ENCODE measurements at regions not wholly inside any gene's neighbourhood (a gene's known extent, or its start where the extent isn't known, plus 50 kb on each side); places are given as distances from the start of the nearest gene placed in this dataset.
"Not testable (repeated sequence)": the region's sequence is repeated elsewhere in the genome, so short reads cannot be mapped to it uniquely, and the experiment has no call there.

DNA sequence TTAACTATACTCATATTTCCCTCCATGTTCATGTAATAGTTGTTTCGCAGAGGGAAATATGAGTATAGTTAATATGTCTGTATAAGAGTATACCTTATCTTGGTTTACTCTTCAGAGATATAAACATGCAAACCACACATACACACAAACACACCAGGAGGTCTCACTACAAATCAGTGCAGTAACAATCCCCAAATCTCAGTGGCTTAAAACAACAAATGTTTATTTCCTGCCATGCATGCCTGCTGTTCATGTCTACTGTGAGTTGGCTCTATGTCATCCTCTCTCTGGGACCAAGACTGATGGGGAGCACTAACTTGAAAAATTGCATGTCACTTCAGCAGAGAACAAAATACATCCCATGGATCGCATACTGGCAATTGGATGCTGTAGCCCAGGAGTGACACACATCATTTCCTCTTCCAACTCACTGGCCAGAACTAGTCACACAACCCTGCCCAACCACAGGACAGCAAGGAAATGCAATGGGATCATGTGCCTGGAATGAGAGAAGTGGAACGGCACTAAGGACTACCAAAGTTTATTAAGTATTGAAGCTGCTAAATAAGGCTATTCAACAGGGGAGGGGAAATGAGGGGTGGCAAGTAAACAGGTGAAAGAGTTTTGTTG, 89.0 kb upstream of the DTNBP1 start:
- Mint-ChIP-seq H3K27ac (no peak overlapping the region), H3K9me3 (no peaks in the 10 kb centered on the region), H3K4me3 (no peak overlapping the region), H3K4me1 (no peaks in the 10 kb centered on the region), H3K27me3 (no peaks in the 10 kb centered on the region), H3K36me3 (no peaks in the 10 kb centered on the region)

DNA sequence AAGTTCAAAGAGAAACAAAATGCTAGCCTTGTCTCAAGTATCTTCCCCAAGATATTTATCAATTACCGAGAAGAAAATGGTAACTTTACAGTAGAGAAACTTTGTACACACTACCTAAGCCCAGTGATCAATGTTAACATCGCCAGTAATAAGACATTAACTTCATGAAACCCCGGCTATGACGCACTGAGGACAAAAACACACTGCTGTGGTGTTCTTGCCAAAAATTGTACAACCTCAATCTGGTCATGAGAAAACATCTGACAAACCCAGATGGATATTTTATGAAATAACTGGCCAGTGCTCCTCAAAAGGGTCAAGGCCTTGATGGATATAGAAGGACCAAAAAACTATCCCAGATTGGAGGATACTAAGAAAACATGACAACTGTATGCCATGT, 85.5 kb upstream of the DTNBP1 start:
- H3K27me3 Mint-ChIP-seq: no peaks in the 10 kb centered on the region
- H3K9me3 Mint-ChIP-seq: no peaks in the 10 kb centered on the region
- H3K27ac Mint-ChIP-seq: no peak overlapping the region
- H3K36me3 Mint-ChIP-seq: no peaks in the 10 kb centered on the region
- no peaks in the 10 kb centered on the region for H3K4me1 Mint-ChIP-seq
- H3K4me3 Mint-ChIP-seq: no peak overlapping the region

DNA sequence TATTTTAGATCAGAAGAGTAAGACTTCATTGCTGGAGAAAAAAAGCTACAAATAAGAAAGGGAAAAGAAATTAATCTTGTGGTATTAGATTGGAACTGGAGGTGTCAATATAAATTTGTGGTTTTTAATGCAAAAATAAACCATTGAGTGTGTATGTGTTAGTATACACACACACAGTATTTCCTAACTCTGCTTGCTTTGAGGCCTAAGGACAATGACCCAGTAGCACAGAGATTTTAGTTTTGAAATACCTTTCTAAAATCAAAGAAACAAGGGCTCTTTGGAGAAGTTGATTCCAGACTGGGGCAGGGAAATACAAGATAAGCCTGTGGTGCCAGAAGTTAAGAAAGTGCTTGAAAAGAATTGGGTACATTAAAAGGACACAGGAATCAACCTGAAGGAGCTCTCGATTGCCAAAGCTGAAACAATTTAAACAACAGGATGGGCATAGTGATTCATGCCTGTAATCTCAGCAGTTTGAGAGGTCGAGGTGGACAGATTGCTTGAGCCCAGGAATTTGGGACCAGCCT, 84.6 kb upstream of the DTNBP1 start:
- Mint-ChIP-seq H3K27ac (no peak overlapping the region), H3K36me3 (no peaks in the 10 kb centered on the region), H3K27me3 (no peaks in the 10 kb centered on the region), H3K4me1 (no peaks in the 10 kb centered on the region), H3K4me3 (no peak overlapping the region), H3K9me3 (no peaks in the 10 kb centered on the region)

DNA sequence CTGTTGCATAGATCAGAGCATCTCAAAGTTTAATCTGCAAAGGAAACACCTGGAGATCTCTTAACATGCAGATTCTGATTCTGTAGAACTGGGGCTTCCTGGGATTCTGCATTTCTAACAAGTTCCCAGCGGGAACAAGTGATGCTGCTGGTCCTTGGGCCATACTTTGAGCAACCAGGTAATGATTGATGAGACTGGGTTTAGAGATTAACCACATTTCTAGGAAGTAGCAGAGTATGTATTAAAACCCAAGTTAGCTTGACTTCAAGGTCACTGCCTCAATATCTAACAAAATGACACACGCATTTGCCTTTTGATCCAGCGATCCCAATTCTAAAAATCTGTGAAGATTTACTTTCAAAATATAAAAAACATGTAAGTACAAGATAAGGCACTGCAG, 83.0 kb upstream of the DTNBP1 start:
- Mint-ChIP-seq H3K9me3 (no peaks in the 10 kb centered on the region), H3K4me3 (no peak overlapping the region), H3K27me3 (no peaks in the 10 kb centered on the region), H3K27ac (no peak overlapping the region), H3K4me1 (no peaks in the 10 kb centered on the region), H3K36me3 (no peaks in the 10 kb centered on the region)

DNA sequence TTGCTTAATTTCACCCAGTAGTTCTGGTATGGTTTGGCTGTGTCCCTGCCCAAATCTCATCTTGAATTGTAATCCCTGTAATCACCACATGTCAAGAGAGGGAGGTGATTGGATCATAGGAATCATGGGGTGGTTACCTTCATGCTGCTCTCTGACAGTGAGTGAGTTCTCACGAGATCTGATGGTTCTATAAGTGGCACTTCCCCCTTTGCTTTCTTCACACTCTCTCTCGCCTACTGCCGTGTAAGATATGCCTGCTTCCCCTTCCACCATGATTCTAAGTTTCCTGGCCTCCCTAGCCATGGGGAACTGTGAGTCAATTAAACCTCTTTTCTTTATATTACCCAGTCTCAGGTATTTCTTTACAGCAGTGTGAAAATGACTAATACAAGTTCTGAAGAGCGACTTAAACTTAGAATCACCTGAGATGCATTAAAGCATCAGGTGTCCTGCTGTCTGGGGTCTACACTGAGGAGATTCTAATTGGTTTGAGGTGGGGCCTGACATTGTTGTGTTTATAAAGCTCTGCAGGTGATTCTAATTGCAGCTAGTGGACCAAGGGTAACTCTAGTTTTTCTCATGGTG, 82.1 kb upstream of the DTNBP1 start:
- Mint-ChIP-seq H3K4me3 (no peak overlapping the region), H3K9me3 (no peaks in the 10 kb centered on the region), H3K27ac (no peak overlapping the region), H3K36me3 (no peaks in the 10 kb centered on the region), H3K4me1 (no peaks in the 10 kb centered on the region), H3K27me3 (no peaks in the 10 kb centered on the region)

DNA sequence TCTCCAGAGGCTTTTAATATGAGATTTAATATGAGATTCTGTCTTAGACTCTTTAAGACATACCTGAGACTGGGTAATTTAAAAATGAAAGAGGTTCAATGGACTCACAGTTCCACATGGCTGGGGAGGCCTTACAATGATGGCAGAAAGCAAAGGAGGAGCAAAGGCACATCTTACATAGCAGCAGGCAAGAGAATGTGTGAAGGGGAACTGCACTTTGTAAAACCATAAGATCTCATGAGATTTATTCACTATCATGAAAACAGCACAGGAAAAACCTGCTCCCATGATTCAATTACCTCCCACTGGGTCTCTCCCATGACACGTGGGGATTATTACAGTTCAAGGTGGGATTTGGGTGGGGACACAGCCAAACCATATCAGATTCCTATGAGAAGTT, 79.2 kb upstream of the DTNBP1 start:
- not testable (repeated sequence) for H3K4me1 Mint-ChIP-seq, H3K9me3 Mint-ChIP-seq, H3K4me3 Mint-ChIP-seq, H3K27me3 Mint-ChIP-seq, H3K36me3 Mint-ChIP-seq, H3K27ac Mint-ChIP-seq

DNA sequence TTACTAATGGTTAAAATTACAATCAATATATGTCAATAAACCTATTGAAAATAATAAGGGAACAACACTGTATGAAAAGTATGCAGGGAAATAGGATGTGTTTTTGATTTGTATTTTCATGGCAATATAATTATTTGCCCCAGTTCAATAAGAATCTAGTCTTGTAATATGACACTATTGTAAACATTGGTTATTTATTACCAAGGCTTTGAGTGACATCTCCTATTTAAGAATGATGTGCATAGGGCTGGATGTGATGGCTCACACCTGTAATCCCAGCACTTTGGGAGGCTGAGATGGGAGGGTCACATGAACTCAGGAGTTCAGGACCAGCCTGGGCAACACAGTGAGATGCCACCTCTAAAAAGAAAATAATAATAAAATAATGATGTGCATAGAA, 78.6 kb upstream of the DTNBP1 start:
- no peak overlapping the region for H3K4me3 Mint-ChIP-seq
- H3K27ac Mint-ChIP-seq: no peak overlapping the region
- peaks cover 3% of the 10 kb centered on the region for H3K36me3 Mint-ChIP-seq
- no peaks in the 10 kb centered on the region for H3K27me3 Mint-ChIP-seq
- H3K9me3 Mint-ChIP-seq: no peaks in the 10 kb centered on the region
- H3K4me1 Mint-ChIP-seq: peaks cover 1% of the 10 kb centered on the region

DNA sequence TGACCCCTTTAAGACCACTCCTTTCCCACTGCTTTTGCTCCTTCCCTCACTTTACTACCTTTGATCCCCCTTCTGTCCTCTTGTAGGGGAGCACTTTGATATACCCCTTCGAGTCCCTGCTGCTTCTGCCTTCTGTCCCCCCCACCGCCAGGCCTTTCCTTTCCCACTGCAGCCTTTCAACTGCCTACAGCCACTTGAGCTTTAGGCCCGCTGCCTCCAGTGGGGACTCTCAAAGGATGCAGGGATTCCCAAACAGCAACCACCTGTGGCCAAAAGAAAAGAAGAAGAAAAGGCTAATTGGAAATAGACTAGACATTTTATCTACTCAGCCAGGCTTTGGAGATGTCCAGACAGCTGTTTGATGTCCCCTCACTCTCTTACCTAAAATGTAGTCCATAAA, 77.0 kb upstream of the DTNBP1 start:
- H3K27me3 Mint-ChIP-seq: no peaks in the 10 kb centered on the region
- no peak overlapping the region for H3K4me3 Mint-ChIP-seq
- no peaks in the 10 kb centered on the region for H3K9me3 Mint-ChIP-seq
- peaks cover 14% of the 10 kb centered on the region for H3K4me1 Mint-ChIP-seq
- H3K36me3 Mint-ChIP-seq: peaks cover 3% of the 10 kb centered on the region
- no peak overlapping the region for H3K27ac Mint-ChIP-seq

DNA sequence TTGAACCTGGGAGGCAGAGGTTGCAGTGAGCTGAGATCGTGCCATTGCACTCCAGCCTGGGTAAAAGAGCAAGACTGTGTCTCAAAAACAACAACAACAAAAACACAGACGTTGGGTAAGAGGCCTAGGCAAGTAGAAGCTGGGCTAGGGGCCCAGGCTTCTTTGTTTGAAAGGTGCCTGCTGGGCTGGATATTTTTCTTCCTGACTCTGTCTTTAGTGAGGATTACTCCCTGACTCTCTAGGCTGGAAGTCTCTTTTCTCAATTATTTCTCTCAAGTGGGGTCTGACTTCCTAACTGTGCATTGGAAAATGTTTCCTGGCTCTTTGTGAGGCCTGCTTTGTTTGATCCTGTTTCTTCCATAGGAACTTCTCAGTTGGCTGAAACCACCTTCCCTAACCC, 76.5 kb upstream of the DTNBP1 start:
- Mint-ChIP-seq H3K36me3 (peaks cover 3% of the 10 kb centered on the region), H3K4me3 (no peak overlapping the region), H3K9me3 (no peaks in the 10 kb centered on the region)

DNA sequence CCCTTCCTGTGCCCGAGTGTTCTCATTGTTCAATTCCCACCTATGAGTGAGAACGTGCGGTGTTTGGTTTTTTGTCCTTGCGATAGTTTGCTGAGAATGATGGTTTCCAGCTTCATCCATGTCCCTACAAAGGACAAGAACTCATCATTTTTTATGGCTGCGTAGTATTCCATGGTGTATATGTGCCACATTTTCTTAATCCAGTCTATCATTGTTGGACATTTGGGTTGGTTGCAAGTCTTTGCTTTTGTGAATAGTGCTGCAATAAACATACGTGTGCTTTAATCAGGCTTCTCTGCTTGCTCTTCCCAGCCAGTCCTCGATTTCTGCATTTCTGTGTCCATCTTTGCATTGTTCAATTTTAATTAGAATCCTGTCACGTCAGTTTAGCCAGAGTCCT, 75.4 kb upstream of the DTNBP1 start:
- H3K27me3 Mint-ChIP-seq, H3K9me3 Mint-ChIP-seq, H3K4me3 Mint-ChIP-seq, H3K27ac Mint-ChIP-seq, H3K36me3 Mint-ChIP-seq: not testable (repeated sequence)
- peaks cover 27% of the 10 kb centered on the region for H3K4me1 Mint-ChIP-seq

More for the DNA sequence above, 76.5 kb upstream of the DTNBP1 start:
- Mint-ChIP-seq H3K27me3 (no peaks in the 10 kb centered on the region), H3K27ac (no peak overlapping the region), H3K4me1 (peaks cover 17% of the 10 kb centered on the region)

DNA sequence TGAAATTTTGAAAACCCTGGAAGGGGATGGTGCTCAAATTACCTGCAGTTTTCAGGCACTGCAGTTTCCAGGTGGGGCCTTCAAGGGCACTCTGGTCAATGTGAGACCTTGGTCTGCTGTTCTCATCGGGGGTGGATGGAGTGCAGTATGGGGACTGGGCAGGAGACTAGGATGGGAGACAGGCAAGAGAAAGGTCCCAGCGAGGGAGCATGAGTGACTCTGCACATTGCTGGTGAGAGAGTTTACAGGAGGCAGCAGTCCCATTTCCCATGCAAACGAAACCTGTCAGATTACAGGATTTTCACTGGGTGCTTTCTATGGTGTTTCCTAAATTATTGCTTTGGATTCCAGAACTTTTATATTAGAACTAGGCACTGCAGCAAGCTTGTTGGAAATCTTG, 73.5 kb upstream of the DTNBP1 start:
- Mint-ChIP-seq H3K4me1 (peaks cover 45% of the 10 kb centered on the region), H3K36me3 (peaks cover 3% of the 10 kb centered on the region), H3K27me3 (peaks cover 3% of the 10 kb centered on the region), H3K9me3 (no peaks in the 10 kb centered on the region), H3K27ac (peak overlapping the region; percentile 63), H3K4me3 (no peak overlapping the region)

DNA sequence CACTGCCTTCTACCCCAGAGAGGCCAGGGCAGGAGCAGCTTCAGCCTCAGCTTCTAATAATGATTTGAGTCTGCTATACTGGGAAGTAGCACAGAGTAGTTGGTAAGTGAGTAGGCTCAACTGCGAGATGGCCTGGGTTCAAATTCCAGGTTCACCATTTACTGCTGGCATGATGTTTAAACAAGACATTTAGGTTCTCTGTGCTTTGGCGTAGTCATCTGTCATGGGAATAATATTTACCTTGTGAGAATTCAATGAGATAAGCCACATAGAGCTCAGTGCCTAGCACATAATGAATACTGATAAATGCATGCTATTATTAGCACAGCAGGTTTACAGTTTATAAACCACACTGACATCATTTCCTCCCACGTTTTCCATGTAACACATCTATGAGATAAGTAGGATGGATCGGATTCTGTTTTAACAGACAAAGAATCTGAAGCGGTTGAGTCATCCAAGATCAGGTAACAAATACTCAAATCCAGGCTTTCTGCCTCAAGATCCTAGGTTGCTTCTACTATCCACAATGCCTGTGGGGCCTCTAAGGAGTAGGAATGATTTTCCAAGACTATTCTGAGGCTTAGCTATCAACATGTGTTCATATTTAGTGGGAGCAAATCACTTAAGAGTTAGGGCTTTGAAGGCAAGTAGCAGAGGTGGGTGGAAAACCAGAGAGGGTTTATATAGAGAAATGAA, 72.9 kb upstream of the DTNBP1 start:
- Mint-ChIP-seq H3K9me3 (no peaks in the 10 kb centered on the region), H3K27me3 (peaks cover 3% of the 10 kb centered on the region), H3K4me3 (no peak overlapping the region), H3K27ac (peak overlapping the region; percentile 63), H3K4me1 (peaks cover 45% of the 10 kb centered on the region), H3K36me3 (peaks cover 3% of the 10 kb centered on the region)

DNA sequence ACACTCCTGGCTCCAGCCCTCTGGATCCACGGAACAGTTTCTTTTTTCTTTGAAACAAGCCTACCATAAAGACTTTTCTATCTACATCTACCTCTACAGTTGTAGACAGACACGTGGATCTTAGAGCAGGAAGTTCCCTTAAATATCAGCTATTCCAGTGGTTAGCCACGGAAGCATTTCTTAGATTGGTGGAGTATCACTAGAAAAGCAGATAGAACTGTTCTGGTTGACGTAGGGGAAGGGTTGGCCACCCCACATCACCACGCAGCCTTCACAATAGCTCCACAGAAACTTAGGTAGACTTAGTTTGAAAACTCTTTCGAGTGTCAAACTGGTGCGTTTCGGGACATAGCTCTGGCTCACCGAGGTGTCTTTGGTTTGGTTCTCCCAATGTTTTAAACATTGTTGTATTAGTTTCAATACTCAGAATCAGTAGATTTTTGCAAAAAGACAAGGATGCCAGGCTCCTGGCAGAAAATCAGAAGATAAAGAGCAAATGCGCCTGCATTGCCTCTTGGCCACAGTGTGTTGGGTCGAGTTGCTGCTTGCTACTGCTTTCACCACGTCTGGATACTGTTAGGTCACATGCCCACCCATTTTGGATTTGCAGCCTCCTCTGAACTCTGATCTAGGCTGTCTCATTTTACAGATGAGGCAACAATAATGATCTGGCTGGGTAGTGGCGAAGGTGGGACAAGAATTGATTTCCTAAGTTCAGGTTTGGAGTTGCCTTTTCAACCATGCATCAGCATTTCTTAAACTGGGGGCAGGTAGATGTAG, 71.5 kb upstream of the DTNBP1 start:
- peaks cover 3% of the 10 kb centered on the region for H3K36me3 Mint-ChIP-seq
- H3K4me1 Mint-ChIP-seq: peaks cover 45% of the 10 kb centered on the region
- no peaks in the 10 kb centered on the region for H3K9me3 Mint-ChIP-seq
- H3K4me3 Mint-ChIP-seq: no peak overlapping the region
- peaks cover 3% of the 10 kb centered on the region for H3K27me3 Mint-ChIP-seq
- H3K27ac Mint-ChIP-seq: no peak overlapping the region

DNA sequence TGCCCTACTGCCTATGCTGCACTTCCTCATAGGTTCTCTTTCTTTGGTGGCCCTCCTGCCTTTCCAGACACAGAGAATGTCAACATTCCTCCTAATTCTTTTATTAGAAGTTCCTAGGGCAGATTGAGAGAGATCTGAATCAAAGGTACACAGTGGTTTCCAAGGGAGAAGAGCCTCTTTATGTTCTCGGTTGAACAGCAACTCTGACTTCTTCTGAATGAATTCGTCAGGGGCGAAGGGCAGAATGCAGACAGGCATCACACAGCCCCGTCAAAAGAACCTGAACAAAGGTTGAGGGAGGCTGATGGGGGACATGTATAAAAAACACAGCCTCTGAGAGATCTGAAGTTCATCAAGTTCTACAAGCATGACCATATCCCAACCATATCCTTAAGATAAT, 68.1 kb upstream of the DTNBP1 start:
- no peaks in the 10 kb centered on the region for H3K9me3 Mint-ChIP-seq
- H3K4me1 Mint-ChIP-seq: peaks cover 39% of the 10 kb centered on the region
- no peak overlapping the region for H3K4me3 Mint-ChIP-seq
- no peaks in the 10 kb centered on the region for H3K36me3 Mint-ChIP-seq
- peaks cover 3% of the 10 kb centered on the region for H3K27me3 Mint-ChIP-seq
- no peak overlapping the region for H3K27ac Mint-ChIP-seq

DNA sequence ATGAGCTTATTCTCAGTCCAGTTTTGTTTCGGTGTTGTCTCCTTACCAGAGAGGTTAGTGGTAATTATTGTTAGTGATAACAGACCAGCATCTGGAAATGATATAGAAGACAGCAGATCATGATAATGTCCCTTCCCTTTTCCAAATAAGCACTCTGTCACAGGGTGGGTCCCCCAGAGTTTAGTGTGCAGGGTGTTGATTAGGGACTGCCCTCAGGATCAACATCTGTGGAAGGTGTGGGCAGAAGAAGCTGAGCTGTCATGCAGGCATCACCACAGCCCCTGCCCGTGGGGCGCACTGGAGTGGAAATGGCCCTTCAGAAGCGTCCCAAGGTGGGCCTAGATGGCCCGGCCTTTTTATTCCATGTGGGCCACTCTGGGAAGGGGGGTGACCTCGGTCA, 67.6 kb upstream of the DTNBP1 start:
- H3K9me3 Mint-ChIP-seq: no peaks in the 10 kb centered on the region
- no peak overlapping the region for H3K4me3 Mint-ChIP-seq
- peaks cover 3% of the 10 kb centered on the region for H3K27me3 Mint-ChIP-seq
- H3K36me3 Mint-ChIP-seq: no peaks in the 10 kb centered on the region
- H3K27ac Mint-ChIP-seq: no peak overlapping the region
- peaks cover 35% of the 10 kb centered on the region for H3K4me1 Mint-ChIP-seq

DNA sequence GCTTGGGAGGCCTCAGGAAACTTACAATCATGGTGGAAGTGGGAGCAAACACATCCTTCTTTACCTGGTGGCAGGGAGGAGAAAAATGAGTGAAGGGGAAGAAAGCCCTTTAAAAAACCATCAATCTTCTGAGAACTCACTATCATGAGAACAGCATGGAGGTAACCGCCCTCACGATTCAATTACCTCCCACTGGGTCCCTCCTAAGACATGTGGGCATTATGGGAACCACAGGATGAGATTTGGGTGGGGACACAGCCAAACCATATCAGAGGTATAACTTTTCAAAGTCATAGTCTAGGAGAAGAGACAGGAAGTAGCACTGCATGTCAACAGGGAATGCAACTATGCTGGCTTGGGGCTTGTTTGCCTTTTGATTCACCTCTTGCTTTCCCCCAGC, 59.9 kb upstream of the DTNBP1 start:
- H3K27ac Mint-ChIP-seq: no peak overlapping the region
- peaks cover 15% of the 10 kb centered on the region for H3K4me1 Mint-ChIP-seq
- no peaks in the 10 kb centered on the region for H3K27me3 Mint-ChIP-seq
- peaks cover 12% of the 10 kb centered on the region for H3K9me3 Mint-ChIP-seq
- H3K36me3 Mint-ChIP-seq: peaks cover 4% of the 10 kb centered on the region
- H3K4me3 Mint-ChIP-seq: no peak overlapping the region

Measured in activated naive CD4-positive, alpha-beta T cell treated with anti-CD3 and anti-CD28 coated beads, Interleukin-2, amount 50 U/mL, for 24 hours (primary cell).